B cell (primary cell): ENCODE measurements at regions not wholly inside any gene's neighbourhood (a gene's known extent, or its start where the extent isn't known, plus 50 kb on each side); places are given as distances from the start of the nearest gene placed in this dataset.
"Not testable (repeated sequence)": the region's sequence is repeated elsewhere in the genome, so short reads cannot be mapped to it uniquely, and the experiment has no call there.

Experiments
- ATAC-seq: fragments of 200-7000 bp; cut with Tn5 transposase; one replicate; pipeline ENCODE4 v1.10.0; 2021; ENCODE audit warnings: low read depth, mild to moderate bottlenecking, moderate number of reproducible peaks, moderate library complexity
- CTCF ChIA-PET: fragments of 350-600 bp; sonication (Branson Sonifier 250); formaldehyde crosslinking; loops from one replicate; lab custom pipeline; 2021; ENCODE audit warnings: antibody characterized with exemption, inconsistent platforms; lab: Charles Lee
- POLR2A ChIA-PET: fragments of 350-600 bp; sonication (Branson Sonifier 250); formaldehyde crosslinking; loops from one replicate; lab custom pipeline; 2021; ENCODE audit warnings: antibody characterized with exemption; lab: Charles Lee
- DNase-seq: peaks from one replicate; pipeline ENCODE4 v3.0.0; 2013
- H2AFZ ChIP-seq: 2 replicates; pipeline ENCODE4 v1.6.1; 2012; ENCODE audit warnings: mild to moderate bottlenecking, low read depth, low read length; ENCODE audit not compliant: insufficient read depth, poor library complexity, severe bottlenecking
- H3K27ac ChIP-seq, 2 donors: 1 replicate in 1 of 2; 2 replicates in 1 of 2; pipeline ENCODE4 v1.5.1; 2012 to 2013; ENCODE audit warnings: low read length in 2 of 2, mild to moderate bottlenecking in 2 of 2, moderate library complexity in 1 of 2
- H3K27me3 ChIP-seq, 4 experiments: fragments of 200-600 bp in 1 of 4; sonication (generic) in 1 of 4; replicated peaks in 1 of 4; 1 replicate in 2 of 4; 2 replicates in 2 of 4; pipeline versions ENCODE4 v1.6.1 to v1.7.0; 2013 to 2016; ENCODE audit warnings: low read length in 3 of 4, mild to moderate bottlenecking in 2 of 4, mixed read lengths in 1 of 4, moderate library complexity in 1 of 4; ENCODE audit not compliant: insufficient read depth in 4 of 4, control insufficient read depth in 3 of 4; ENCODE audit errors: control extremely low read depth in 1 of 4
- H3K36me3 ChIP-seq, 2 experiments: replicated peaks in 1 of 2; 1 replicate in 1 of 2; 2 replicates in 1 of 2; pipeline versions ENCODE4 v1.6.1 to v1.7.1; 2013; ENCODE audit warnings: low read length in 1 of 2; ENCODE audit not compliant: insufficient read depth in 2 of 2, control insufficient read depth in 1 of 2; ENCODE audit errors: control extremely low read depth in 1 of 2, extremely low read depth in 1 of 2
- H3K4me1 ChIP-seq, 2 donors: fragments of 200-600 bp in 1 of 2; sonication (generic) in 1 of 2; 1 replicate in 1 of 2; 2 replicates in 1 of 2; pipeline versions ENCODE4 v1.5.1 to v1.6.1; 2013 to 2017; ENCODE audit warnings: low read length in 2 of 2; ENCODE audit not compliant: control insufficient read depth in 2 of 2, insufficient read depth in 2 of 2
- H3K4me2 ChIP-seq: replicated peaks from 2 replicates; pipeline ENCODE3; 2012; ENCODE audit warnings: mild to moderate bottlenecking, low read depth, low read length; ENCODE audit not compliant: poor library complexity, severe bottlenecking
- H3K4me3 ChIP-seq, 5 experiments: fragments of 200-600 bp in 1 of 5; sonication (generic) in 1 of 5; 1 replicate in 3 of 5; 2 replicates in 2 of 5; pipeline versions ENCODE4 v1.5.1 to v1.7.0; 2011 to 2016; ENCODE audit warnings: low read length in 4 of 5, mild to moderate bottlenecking in 4 of 5, low read depth in 2 of 5, control low read depth in 1 of 5, moderate library complexity in 1 of 5; ENCODE audit not compliant: insufficient read depth in 1 of 5; ENCODE audit errors: control extremely low read depth in 1 of 5, extremely low read depth in 1 of 5
- H3K79me2 ChIP-seq: fragments of 200-600 bp; sonication (generic); one replicate; pipeline ENCODE4 v1.6.0; 2016; ENCODE audit warnings: low read length; ENCODE audit not compliant: control insufficient read depth, insufficient read depth
- H3K9ac ChIP-seq: fragments of 200-600 bp; sonication (generic); 2 replicates; pipeline ENCODE4 v1.6.1; 2017; ENCODE audit warnings: mild to moderate bottlenecking, low read length, moderate library complexity
- H3K9me3 ChIP-seq, 3 donors: one replicate each; pipeline versions ENCODE4 v1.6.1 to v1.7.1; 2013; ENCODE audit warnings: low read length in 2 of 3; ENCODE audit not compliant: control insufficient read depth in 2 of 3, insufficient read depth in 1 of 3; ENCODE audit errors: control extremely low read depth in 1 of 3
- H4K20me1 ChIP-seq: 2 replicates; pipeline ENCODE4 v1.6.0; 2012; ENCODE audit warnings: mild to moderate bottlenecking, low read length; ENCODE audit not compliant: insufficient read depth, control insufficient read depth, poor library complexity, severe bottlenecking
- H3K27ac Mint-ChIP-seq: one replicate; pipeline ENCODE4 v1.8.0; 2021; ENCODE audit warnings: mixed read lengths
- H3K27me3 Mint-ChIP-seq: one replicate; pipeline ENCODE4 v1.8.0; 2021; ENCODE audit warnings: mixed read lengths
- H3K4me1 Mint-ChIP-seq: one replicate; pipeline ENCODE4 v1.8.0; 2021; ENCODE audit warnings: mixed read lengths
- H3K4me3 Mint-ChIP-seq: one replicate; pipeline ENCODE4 v1.8.0; 2021; ENCODE audit warnings: mixed read lengths
- H3K9me3 Mint-ChIP-seq: one replicate; pipeline ENCODE4 v1.8.0; 2022; ENCODE audit warnings: mixed read lengths; ENCODE audit not compliant: insufficient read depth
- CTCF ChIP-seq: fragments of 200-600 bp; IDR thresholded peaks from one replicate; pipeline ENCODE4 v1.8.0; 2022; ENCODE audit warnings: antibody characterized with exemption, mild to moderate bottlenecking
- EZH2 ChIP-seq: IDR thresholded peaks from 2 replicates; pipeline ENCODE4 v1.6.1; 2012; ENCODE audit warnings: borderline replicate concordance, low read depth, mild to moderate bottlenecking, moderate library complexity, low read length; ENCODE audit not compliant: insufficient read depth, poor library complexity, severe bottlenecking
- WGBS: methylation state at CpG from one replicate; pipeline ENCODE4 v1.1.5; 2013; ENCODE audit warnings: missing lambda C conversion rate; ENCODE audit not compliant: insufficient coverage; 5-methylcytosine and 5-hydroxymethylcytosine counted together
- intact Hi-C: fragments of 100-400 bp; cut with micrococcal nuclease; formaldehyde crosslinking; loops from one replicate; pipeline ENCODE4 v1.10.0; 2022

DNA sequence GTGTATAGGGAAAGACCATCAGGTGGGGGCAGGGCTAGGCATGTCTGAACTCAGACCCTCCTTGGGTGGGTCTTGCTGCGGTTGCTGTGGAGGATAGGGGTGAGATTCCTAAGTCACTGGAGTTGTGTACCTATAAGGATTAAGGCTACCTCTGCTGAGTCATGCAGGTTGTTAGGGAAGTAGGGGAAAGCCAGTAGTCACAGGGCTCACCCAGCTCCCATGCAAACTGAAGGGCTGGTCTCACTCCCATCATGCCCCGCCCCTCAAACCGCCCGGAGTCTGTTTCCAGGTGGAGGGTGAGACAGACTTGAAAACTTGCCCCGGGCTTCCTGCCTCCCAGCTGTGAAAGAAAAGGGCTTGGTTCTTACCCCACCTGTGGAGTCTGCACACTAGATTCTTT, 161.8 kb downstream of the CAVIN4 start:
- WGBS, result 95% methylated on average over 3 of the region's 5 CpGs
- H3K27me3 ChIP-seq, result no peaks in the 10 kb centered on the region
- Mint-ChIP-seq H3K9me3 (peaks cover 4% of the 10 kb centered on the region), H3K27ac (no peak overlapping the region), H3K4me3 (no peak overlapping the region), H3K4me1 (no peaks in the 10 kb centered on the region), H3K27me3 (no peaks in the 10 kb centered on the region)
- no peaks in the 10 kb centered on the region for H3K36me3 ChIP-seq
- no peaks in the 10 kb centered on the region for H3K79me2 ChIP-seq
- no peak overlapping the region for H2AFZ ChIP-seq
- POLR2A ChIA-PET, result no interaction called here
- no peak overlapping the region for H3K4me3 ChIP-seq
- ATAC-seq (no peak), DNase-seq (no peak)
- CTCF ChIA-PET, result no interaction called here
- H3K4me2 ChIP-seq, result no peak overlapping the region
- H3K9ac ChIP-seq, result no peak overlapping the region
- no peaks in the 10 kb centered on the region for H3K4me1 ChIP-seq
- TF ChIP-seq EZH2, result no peak
- no peak for TF ChIP-seq CTCF
- intact Hi-C loops, result no loop called here
- no peaks in the 10 kb centered on the region for H4K20me1 ChIP-seq
- H3K9me3 ChIP-seq, result peaks cover 0 to 10% (median 0%) of the 10 kb centered on the region in 3 donors
- H3K27ac ChIP-seq, result no peak overlapping the region

GRCh38 chr9:100748930-100749329, 171.1 kb downstream of the CAVIN4 start:
- POLR2A ChIA-PET, result not testable (repeated sequence)
- 84% methylated on average over 4 of the region's 4 CpGs for WGBS

More at GRCh38 chr9:100748930-100749329, 171.1 kb downstream of the CAVIN4 start:
- H3K27me3 Mint-ChIP-seq, H3K9ac ChIP-seq, H3K36me3 ChIP-seq, H3K4me1 Mint-ChIP-seq, H3K4me1 ChIP-seq, H3K27ac Mint-ChIP-seq, CTCF ChIA-PET, ATAC-seq, H3K4me2 ChIP-seq, DNase-seq, H3K27ac ChIP-seq, H3K79me2 ChIP-seq, H2AFZ ChIP-seq, H3K4me3 Mint-ChIP-seq, H3K9me3 Mint-ChIP-seq, H3K27me3 ChIP-seq, H4K20me1 ChIP-seq, H3K4me3 ChIP-seq, intact Hi-C loops: not testable (repeated sequence)
- peaks cover 0 to 20% (median 0%) of the 10 kb centered on the region in 3 donors for H3K9me3 ChIP-seq
